ENCODE measurements at regions not wholly inside any gene's neighbourhood (a gene's known extent, or its start where the extent isn't known, plus 50 kb on each side); places are given as distances from the start of the nearest gene placed in this dataset.

DNA sequence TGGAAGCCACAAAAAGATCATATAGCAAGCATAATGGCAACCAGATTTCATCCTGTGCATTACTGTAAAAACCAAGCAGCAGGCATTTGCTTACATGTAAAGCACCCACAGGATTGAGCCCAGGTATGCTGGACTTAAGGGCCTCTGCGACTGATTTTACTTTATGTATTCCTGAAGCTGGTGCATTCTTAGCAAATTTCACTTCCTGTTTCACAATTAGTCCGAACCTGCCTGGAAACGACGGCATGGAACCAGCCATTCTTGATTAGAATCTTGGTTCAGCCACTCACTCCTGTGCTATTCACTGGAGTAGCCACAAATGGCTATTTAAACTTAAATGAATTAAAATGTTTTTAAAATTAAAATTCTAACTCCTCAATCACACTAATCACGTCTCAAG is 239.2 kb downstream of the NUAK1 start:
- Histone ChIP-seq H3K9ac (ENCODE audit: low read depth in 1 of 2, low read length in 2 of 2) (no peak overlapping the region), H3K27me3 (ENCODE audit: control insufficient read depth in 2 of 2, insufficient read depth in 2 of 2, low read length in 2 of 2) (no peaks in the 10 kb centered on the region), H3K4me1 (ENCODE audit: control insufficient read depth in 2 of 2, insufficient read depth in 2 of 2, low read length in 2 of 2) (no peaks in the 10 kb centered on the region), H3K27ac (ENCODE audit: low read depth in 2 of 2, low read length in 2 of 2) (no peak overlapping the region), H3K4me3 (ENCODE audit: low read length in 2 of 2) (no peak overlapping the region), H3K9me3 (ENCODE audit: control insufficient read depth in 2 of 2, low read length in 2 of 2) (no peaks in the 10 kb centered on the region), H3K36me3 (ENCODE audit: control insufficient read depth in 2 of 2, insufficient read depth in 2 of 2, low read length in 2 of 2) (no peaks in the 10 kb centered on the region)

DNA sequence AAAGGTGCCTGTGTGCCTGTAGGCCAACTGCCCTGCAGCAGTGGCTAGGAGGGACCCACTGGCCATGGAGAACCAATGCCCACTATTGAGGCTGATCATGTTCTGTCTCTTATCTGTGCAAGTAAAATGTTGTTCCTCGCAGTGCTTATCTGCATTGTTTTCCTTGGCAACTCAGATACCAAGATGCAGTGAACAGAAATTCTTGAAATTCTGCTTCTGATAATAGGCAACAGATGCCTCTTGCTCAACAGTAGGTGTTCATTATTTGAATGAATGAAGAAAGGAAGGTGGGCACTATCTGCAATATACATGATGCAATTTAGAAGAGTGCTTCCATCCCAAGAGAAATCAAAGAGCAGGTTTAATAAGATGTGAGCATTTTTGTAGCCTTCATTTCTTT is 232.2 kb downstream of the NUAK1 start:
- Histone ChIP-seq H3K27me3 (ENCODE audit: control insufficient read depth in 2 of 2, insufficient read depth in 2 of 2, low read length in 2 of 2) (no peaks in the 10 kb centered on the region), H3K36me3 (ENCODE audit: control insufficient read depth in 2 of 2, insufficient read depth in 2 of 2, low read length in 2 of 2) (no peaks in the 10 kb centered on the region), H3K4me3 (ENCODE audit: low read length in 2 of 2) (no peak overlapping the region), H3K9me3 (ENCODE audit: control insufficient read depth in 2 of 2, low read length in 2 of 2) (no peaks in the 10 kb centered on the region), H3K9ac (ENCODE audit: low read depth in 1 of 2, low read length in 2 of 2) (no peak overlapping the region), H3K27ac (ENCODE audit: low read depth in 2 of 2, low read length in 2 of 2) (no peak overlapping the region), H3K4me1 (ENCODE audit: control insufficient read depth in 2 of 2, insufficient read depth in 2 of 2, low read length in 2 of 2) (no peaks in the 10 kb centered on the region)

GRCh38 chr12:105907982-105908381 is 230.8 kb downstream of the NUAK1 start:
- Histone ChIP-seq H3K9me3 (ENCODE audit: control insufficient read depth in 2 of 2, low read length in 2 of 2) (no peaks in the 10 kb centered on the region), H3K9ac (ENCODE audit: low read depth in 1 of 2, low read length in 2 of 2) (no peak overlapping the region), H3K27ac (ENCODE audit: low read depth in 2 of 2, low read length in 2 of 2) (no peak overlapping the region), H3K36me3 (ENCODE audit: control insufficient read depth in 2 of 2, insufficient read depth in 2 of 2, low read length in 2 of 2) (no peaks in the 10 kb centered on the region), H3K4me3 (ENCODE audit: low read length in 2 of 2) (no peak overlapping the region), H3K4me1 (ENCODE audit: control insufficient read depth in 2 of 2, insufficient read depth in 2 of 2, low read length in 2 of 2) (no peaks in the 10 kb centered on the region), H3K27me3 (ENCODE audit: control insufficient read depth in 2 of 2, insufficient read depth in 2 of 2, low read length in 2 of 2) (no peaks in the 10 kb centered on the region)

DNA sequence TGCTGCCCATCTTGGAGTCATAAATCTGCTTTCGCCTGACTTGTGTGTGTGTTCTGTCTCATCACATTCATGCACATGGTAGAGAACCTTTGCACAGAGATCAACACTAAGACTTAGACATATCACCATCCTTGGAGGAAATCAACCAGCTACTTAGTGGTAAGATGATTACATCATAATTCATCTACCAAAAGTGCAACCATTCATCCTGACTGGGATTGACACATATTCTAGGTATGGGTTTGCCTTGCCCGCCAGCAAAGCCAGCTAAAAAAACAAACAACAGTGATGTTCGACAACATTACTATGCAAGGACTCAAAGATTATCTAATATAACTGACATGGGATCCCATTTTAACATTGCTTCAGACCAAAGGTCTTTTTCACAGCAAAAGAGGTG is 228.7 kb downstream of the NUAK1 start:
- Histone ChIP-seq H3K36me3 (ENCODE audit: control insufficient read depth in 2 of 2, insufficient read depth in 2 of 2, low read length in 2 of 2) (no peaks in the 10 kb centered on the region), H3K4me1 (ENCODE audit: control insufficient read depth in 2 of 2, insufficient read depth in 2 of 2, low read length in 2 of 2) (no peaks in the 10 kb centered on the region), H3K4me3 (ENCODE audit: low read length in 2 of 2) (no peak overlapping the region), H3K9me3 (ENCODE audit: control insufficient read depth in 2 of 2, low read length in 2 of 2) (no peaks in the 10 kb centered on the region), H3K27me3 (ENCODE audit: control insufficient read depth in 2 of 2, insufficient read depth in 2 of 2, low read length in 2 of 2) (no peaks in the 10 kb centered on the region), H3K9ac (ENCODE audit: low read depth in 1 of 2, low read length in 2 of 2) (no peak overlapping the region), H3K27ac (ENCODE audit: low read depth in 2 of 2, low read length in 2 of 2) (no peak overlapping the region)

DNA sequence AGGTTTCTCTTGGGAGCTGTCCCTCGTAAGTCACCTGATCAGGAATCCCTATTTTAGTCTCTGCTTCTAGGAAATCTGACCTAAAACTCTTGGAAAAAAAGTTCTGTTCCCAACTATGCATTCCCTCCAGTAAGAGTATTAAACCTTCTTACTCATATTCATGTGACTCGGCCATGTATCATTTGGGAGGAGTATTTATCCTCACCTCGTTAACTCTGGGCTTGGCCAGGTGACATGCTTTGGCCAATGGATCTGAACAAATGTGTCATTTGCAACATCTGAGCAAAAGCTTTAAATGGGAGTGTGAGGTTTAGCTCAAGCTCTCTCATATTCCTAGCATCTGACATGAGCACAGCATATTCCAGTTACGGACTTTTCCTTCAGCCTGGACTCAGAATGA is 226.8 kb downstream of the NUAK1 start:
- Histone ChIP-seq H3K27me3 (ENCODE audit: control insufficient read depth in 2 of 2, insufficient read depth in 2 of 2, low read length in 2 of 2) (no peaks in the 10 kb centered on the region), H3K27ac (ENCODE audit: low read depth in 2 of 2, low read length in 2 of 2) (no peak overlapping the region), H3K4me1 (ENCODE audit: control insufficient read depth in 2 of 2, insufficient read depth in 2 of 2, low read length in 2 of 2) (no peaks in the 10 kb centered on the region), H3K9ac (ENCODE audit: low read depth in 1 of 2, low read length in 2 of 2) (no peak overlapping the region), H3K4me3 (ENCODE audit: low read length in 2 of 2) (no peak overlapping the region), H3K9me3 (ENCODE audit: control insufficient read depth in 2 of 2, low read length in 2 of 2) (no peaks in the 10 kb centered on the region), H3K36me3 (ENCODE audit: control insufficient read depth in 2 of 2, insufficient read depth in 2 of 2, low read length in 2 of 2) (no peaks in the 10 kb centered on the region)

- Histone ChIP-seq H3K36me3 (ENCODE audit: control insufficient read depth in 2 of 2, insufficient read depth in 2 of 2, low read length in 2 of 2) (no peaks in the 10 kb centered on the region), H3K4me3 (ENCODE audit: low read length in 2 of 2) (no peak overlapping the region), H3K27ac (ENCODE audit: low read depth in 2 of 2, low read length in 2 of 2) (no peak overlapping the region), H3K9ac (ENCODE audit: low read depth in 1 of 2, low read length in 2 of 2) (no peak overlapping the region), H3K27me3 (ENCODE audit: control insufficient read depth in 2 of 2, insufficient read depth in 2 of 2, low read length in 2 of 2) (no peaks in the 10 kb centered on the region), H3K9me3 (ENCODE audit: control insufficient read depth in 2 of 2, low read length in 2 of 2) (no peaks in the 10 kb centered on the region), H3K4me1 (ENCODE audit: control insufficient read depth in 2 of 2, insufficient read depth in 2 of 2, low read length in 2 of 2) (no peaks in the 10 kb centered on the region)
These were observed 225.7 kb downstream of the NUAK1 start for GRCh38 chr12:105912882-105913678.

DNA sequence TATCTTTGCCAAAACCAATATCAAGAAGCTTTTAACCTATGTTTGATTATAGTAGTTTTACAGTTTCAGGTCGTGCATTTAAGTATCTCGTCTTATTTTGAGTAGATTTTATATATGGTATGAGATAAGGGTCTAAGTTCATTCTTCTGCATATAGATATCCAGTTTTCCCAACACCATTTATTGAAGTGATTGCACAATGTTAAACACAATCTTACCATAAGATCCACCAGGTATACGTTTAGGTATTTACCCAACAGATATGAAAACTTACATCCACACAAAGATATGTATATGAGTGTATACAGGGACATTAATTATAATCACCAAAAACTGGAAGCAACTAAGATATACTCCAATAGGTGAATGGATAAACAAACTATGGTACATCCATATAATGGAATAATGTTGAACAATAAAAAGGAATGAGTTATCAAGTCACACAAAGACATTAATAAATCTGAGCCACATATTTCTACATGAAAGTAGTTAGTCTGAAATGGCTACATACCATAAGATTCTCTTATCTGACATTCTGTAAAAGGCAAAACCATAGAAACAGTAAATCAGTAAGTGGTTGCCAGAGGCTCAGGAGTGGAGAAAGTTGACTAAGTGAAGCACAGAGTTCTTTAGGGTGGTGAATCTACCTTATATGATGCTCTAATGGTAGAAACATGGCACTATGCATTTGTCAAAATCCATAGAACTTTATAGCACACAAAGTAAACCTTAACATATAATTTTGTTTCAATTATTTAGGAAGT is 222.6 kb downstream of the NUAK1 start:
- no peak overlapping the region for H3K27ac ChIP-seq (ENCODE audit: low read depth in 2 of 2, low read length in 2 of 2)
- H3K36me3 ChIP-seq (ENCODE audit: control insufficient read depth in 2 of 2, insufficient read depth in 2 of 2, low read length in 2 of 2): no peaks in the 10 kb centered on the region
- no peak overlapping the region for H3K9ac ChIP-seq (ENCODE audit: low read depth in 1 of 2, low read length in 2 of 2)
- no peaks in the 10 kb centered on the region for H3K4me1 ChIP-seq (ENCODE audit: control insufficient read depth in 2 of 2, insufficient read depth in 2 of 2, low read length in 2 of 2)
- no peak overlapping the region for H3K4me3 ChIP-seq (ENCODE audit: low read length in 2 of 2)
- no peaks in the 10 kb centered on the region for H3K27me3 ChIP-seq (ENCODE audit: control insufficient read depth in 2 of 2, insufficient read depth in 2 of 2, low read length in 2 of 2)
- H3K9me3 ChIP-seq (ENCODE audit: control insufficient read depth in 2 of 2, low read length in 2 of 2): no peaks in the 10 kb centered on the region

DNA sequence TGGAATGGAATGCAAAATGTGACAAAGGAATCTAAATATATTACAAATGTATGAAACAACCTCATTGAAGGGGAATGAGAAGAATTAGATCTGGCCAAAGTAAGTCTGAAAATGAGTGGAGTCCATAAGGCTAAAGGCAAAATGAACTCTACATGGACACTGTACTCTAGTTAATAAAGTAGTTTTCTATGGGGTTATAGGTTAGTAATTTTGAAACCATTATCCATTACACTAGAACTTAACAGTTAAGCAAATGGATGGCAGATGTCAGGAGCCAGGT is 222.1 kb downstream of the NUAK1 start:
- H3K36me3 ChIP-seq (ENCODE audit: control insufficient read depth in 2 of 2, insufficient read depth in 2 of 2, low read length in 2 of 2): no peaks in the 10 kb centered on the region
- H3K9me3 ChIP-seq (ENCODE audit: control insufficient read depth in 2 of 2, low read length in 2 of 2): no peaks in the 10 kb centered on the region
- no peak overlapping the region for H3K9ac ChIP-seq (ENCODE audit: low read depth in 1 of 2, low read length in 2 of 2)
- H3K4me3 ChIP-seq (ENCODE audit: low read length in 2 of 2): no peak overlapping the region
- no peaks in the 10 kb centered on the region for H3K4me1 ChIP-seq (ENCODE audit: control insufficient read depth in 2 of 2, insufficient read depth in 2 of 2, low read length in 2 of 2)
- no peak overlapping the region for H3K27ac ChIP-seq (ENCODE audit: low read depth in 2 of 2, low read length in 2 of 2)
- H3K27me3 ChIP-seq (ENCODE audit: control insufficient read depth in 2 of 2, insufficient read depth in 2 of 2, low read length in 2 of 2): no peaks in the 10 kb centered on the region

DNA sequence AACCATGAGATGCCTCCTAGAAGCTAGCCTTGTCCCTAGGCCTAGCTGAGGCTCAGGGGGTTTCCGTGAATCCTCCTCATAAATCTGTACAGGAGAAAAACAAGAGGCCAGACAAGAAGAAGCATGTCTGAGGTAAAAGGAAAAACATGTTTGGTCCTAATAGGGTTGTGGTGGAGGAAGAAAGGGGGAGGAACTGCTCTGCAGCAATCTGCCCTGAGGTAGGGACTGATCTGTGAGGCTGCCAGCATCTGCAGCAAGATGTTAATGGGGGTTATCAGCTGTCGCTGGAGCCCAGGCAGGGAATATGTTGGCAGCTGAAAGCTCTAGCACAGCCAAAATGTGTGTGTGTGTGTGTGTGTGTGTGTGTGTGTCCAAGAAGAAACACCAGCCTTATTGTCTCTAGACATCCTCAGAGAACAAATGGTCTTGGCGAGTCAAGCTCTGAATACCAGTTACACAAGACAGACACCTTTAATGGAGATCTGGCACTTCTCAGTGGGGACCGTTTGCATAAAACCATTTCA is 218.5 kb downstream of the NUAK1 start:
- no peaks in the 10 kb centered on the region for H3K27me3 ChIP-seq (ENCODE audit: control insufficient read depth in 2 of 2, insufficient read depth in 2 of 2, low read length in 2 of 2)
- no peak overlapping the region for H3K9ac ChIP-seq (ENCODE audit: low read depth in 1 of 2, low read length in 2 of 2)
- no peaks in the 10 kb centered on the region for H3K4me1 ChIP-seq (ENCODE audit: control insufficient read depth in 2 of 2, insufficient read depth in 2 of 2, low read length in 2 of 2)
- H3K27ac ChIP-seq (ENCODE audit: low read depth in 2 of 2, low read length in 2 of 2): no peak overlapping the region
- no peaks in the 10 kb centered on the region for H3K36me3 ChIP-seq (ENCODE audit: control insufficient read depth in 2 of 2, insufficient read depth in 2 of 2, low read length in 2 of 2)
- H3K9me3 ChIP-seq (ENCODE audit: control insufficient read depth in 2 of 2, low read length in 2 of 2): no peaks in the 10 kb centered on the region
- no peak overlapping the region for H3K4me3 ChIP-seq (ENCODE audit: low read length in 2 of 2)

DNA sequence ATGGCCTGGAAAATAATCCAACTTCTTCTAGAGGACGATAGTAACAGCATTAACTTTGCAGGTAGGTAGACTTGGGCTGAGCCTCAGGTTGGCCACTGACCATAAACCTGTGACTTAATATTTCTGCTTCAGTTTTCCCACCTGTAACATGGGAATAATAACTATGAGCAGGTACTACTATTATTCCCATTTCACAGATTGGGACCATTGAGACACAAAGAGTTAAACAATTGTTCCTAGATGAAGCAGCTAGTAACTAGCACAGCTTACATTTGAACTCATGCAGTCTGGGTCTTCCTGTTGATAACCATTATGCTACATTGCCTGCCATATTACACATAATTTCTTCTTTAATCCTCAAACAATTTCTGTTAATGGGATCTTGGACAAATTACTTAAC is 217.7 kb downstream of the NUAK1 start:
- Histone ChIP-seq H3K9me3 (ENCODE audit: control insufficient read depth in 2 of 2, low read length in 2 of 2) (no peaks in the 10 kb centered on the region), H3K4me3 (ENCODE audit: low read length in 2 of 2) (no peak overlapping the region), H3K36me3 (ENCODE audit: control insufficient read depth in 2 of 2, insufficient read depth in 2 of 2, low read length in 2 of 2) (no peaks in the 10 kb centered on the region), H3K4me1 (ENCODE audit: control insufficient read depth in 2 of 2, insufficient read depth in 2 of 2, low read length in 2 of 2) (no peaks in the 10 kb centered on the region), H3K9ac (ENCODE audit: low read depth in 1 of 2, low read length in 2 of 2) (no peak overlapping the region), H3K27ac (ENCODE audit: low read depth in 2 of 2, low read length in 2 of 2) (no peak overlapping the region), H3K27me3 (ENCODE audit: control insufficient read depth in 2 of 2, insufficient read depth in 2 of 2, low read length in 2 of 2) (no peaks in the 10 kb centered on the region)

All from mucosa of rectum (tissue), 2 donors.